GM12878 (cell line): ENCODE measurements at regions not wholly inside any gene's neighbourhood (a gene's known extent, or its start where the extent isn't known, plus 50 kb on each side); places are given as distances from the start of the nearest gene placed in this dataset.

Source experiments
- ATAC-seq: fragments of 200-7000 bp; cut with Tn5 transposase; 3 replicates; pipeline ENCODE4 v1.9.1; 2020; ENCODE audit warnings: mild to moderate bottlenecking, moderate library complexity
- BruUV-seq: library from RNA; stranded (reverse); fragments of 400-500 nt; replicated peaks from 2 replicates; lab custom pipeline; 2021; lab: Mats Ljungman, UMichigan
- CTCF ChIA-PET: fragments of 300-600 bp; sonication (Branson Sonifier 250); formaldehyde crosslinking; extraction: SDS; loops from one replicate; lab custom pipeline; 2021; ENCODE audit warnings: inconsistent platforms; lab: Yijun Ruan, JAX
- POLR2A ChIA-PET: fragments of 350-600 bp; formaldehyde crosslinking; extraction: SDS; loops from one replicate; lab custom pipeline; 2021; ENCODE audit warnings: inconsistent platforms; lab: Charles Lee
- RAD21 ChIA-PET: fragments of 300-600 bp; sonication (Branson Sonifier 250); formaldehyde crosslinking; loops from one replicate; lab custom pipeline; 2023; ENCODE audit warnings: antibody characterized with exemption; ENCODE audit not compliant: unreplicated experiment; lab: Charles Lee
- SMC1A ChIA-PET: fragments of 300-600 bp; sonication (Branson Sonifier 250); formaldehyde crosslinking; loops from one replicate; lab custom pipeline; 2023; ENCODE audit not compliant: unreplicated experiment, uncharacterized antibody; lab: Charles Lee
- DNase-seq: peaks from one replicate; pipeline ENCODE4 v3.0.0-alpha.2; 2011; ENCODE audit warnings: low read depth, low spot score
- FAIRE-seq: peaks from 3 replicates; lab custom pipeline; 2011; peaks lifted over from hg19 to GRCh38; lab: Jason Lieb, UNC
- H2AFZ ChIP-seq: 2 replicates; pipeline ENCODE4 v1.6.0; 2011; ENCODE audit warnings: low read depth, low read length, control low read depth; ENCODE audit not compliant: control insufficient read depth
- H3K27ac ChIP-seq: 2 replicates; pipeline ENCODE4 v1.5.1; 2011; ENCODE audit warnings: control low read depth; ENCODE audit not compliant: control insufficient read depth, insufficient read depth
- H3K27me3 ChIP-seq, 2 experiments: replicated peaks in 1 of 2; 2 replicates each; pipeline versions ENCODE4 v1.6.0 to v1.6.1; 2011; ENCODE audit warnings: low read length in 1 of 2; ENCODE audit not compliant: control insufficient read depth in 2 of 2, insufficient read depth in 2 of 2
- H3K36me3 ChIP-seq, 2 experiments: 2 replicates each; pipeline ENCODE4 v1.5.1; 2011; ENCODE audit warnings: low read length in 1 of 2; ENCODE audit not compliant: control insufficient read depth in 2 of 2, insufficient read depth in 2 of 2
- H3K4me1 ChIP-seq: 2 replicates; pipeline ENCODE4 v1.6.1; 2011; ENCODE audit warnings: mild to moderate bottlenecking, low read length, moderate library complexity, mixed read lengths; ENCODE audit not compliant: control insufficient read depth, insufficient read depth
- H3K4me2 ChIP-seq: 2 replicates; pipeline ENCODE4 v1.6.0; 2011; ENCODE audit warnings: control low read depth; ENCODE audit not compliant: control insufficient read depth, insufficient read depth
- H3K4me3 ChIP-seq: fragments of 200-600 bp; sonication (generic); 2 replicates; pipeline ENCODE4 v1.5.1; 2016
- H3K79me2 ChIP-seq: 2 replicates; pipeline ENCODE4 v1.6.0; 2011; ENCODE audit warnings: low read length; ENCODE audit not compliant: control insufficient read depth, insufficient read depth
- H3K9ac ChIP-seq: 2 replicates; pipeline ENCODE4 v1.8.0; 2011; ENCODE audit warnings: low read length, control low read depth, mixed read lengths; ENCODE audit not compliant: control insufficient read depth, insufficient read depth
- H3K9me3 ChIP-seq: replicated peaks from 3 replicates; pipeline ENCODE4 v1.5.1; 2011; ENCODE audit warnings: mild to moderate bottlenecking, low read length; ENCODE audit not compliant: control insufficient read depth, insufficient read depth
- H4K20me1 ChIP-seq: 2 replicates; pipeline ENCODE4 v1.6.0; 2011; ENCODE audit not compliant: control insufficient read depth, insufficient read depth
- HCFC1 ChIP-seq: fragments of 150-350 bp; IDR thresholded peaks from 2 replicates; pipeline ENCODE4 v1.6.1; 2014; ENCODE audit warnings: low read length
- POU2F2 ChIP-seq: IDR thresholded peaks from 3 replicates; pipeline ENCODE4 v1.6.1; 2011; ENCODE audit warnings: low read depth, mild to moderate bottlenecking, low read length, borderline replicate concordance
- RBBP5 ChIP-seq: fragments of 200-600 bp; sonication (generic); conservative IDR thresholded peaks from 2 replicates; pipeline ENCODE4 v1.6.1; 2016
- RELA ChIP-seq: fragments of 450-650 bp; IDR thresholded peaks from 2 replicates; pipeline ENCODE4 v1.8.0; 2014; ENCODE audit warnings: borderline replicate concordance; ENCODE audit not compliant: partially characterized antibody
- TBL1XR1 ChIP-seq: IDR thresholded peaks from 2 replicates; pipeline ENCODE4 v1.6.1; 2012; ENCODE audit warnings: low read depth, low read length, improper control_type of control experiment
- TCF12 ChIP-seq: IDR thresholded peaks from 2 replicates; pipeline ENCODE4 v1.6.1; 2011; ENCODE audit warnings: low read depth, mild to moderate bottlenecking, low read length
- WRNIP1 ChIP-seq: IDR thresholded peaks from 2 replicates; pipeline ENCODE4 v1.6.1; 2011; ENCODE audit warnings: low read depth, low read length, improper control_type of control experiment, borderline replicate concordance
- ZBED1 ChIP-seq: IDR thresholded peaks from 2 replicates; pipeline ENCODE4 v1.6.1; 2016; ENCODE audit warnings: borderline replicate concordance
- ZNF24 ChIP-seq: fragments of 450-650 bp; IDR thresholded peaks from 2 replicates; pipeline ENCODE4 v1.6.1; 2017; ENCODE audit warnings: antibody characterized with exemption, mild to moderate bottlenecking
- ZNF384 ChIP-seq: IDR thresholded peaks from 2 replicates; pipeline ENCODE4 v1.6.1; 2012; ENCODE audit warnings: low read depth, mild to moderate bottlenecking, low read length, improper control_type of control experiment, borderline replicate concordance
- WGBS: methylation state at CpG from one replicate; pipeline ENCODE4 v1.1.6; 2016; ENCODE audit warnings: low lambda C conversion rate; ENCODE audit not compliant: insufficient replicate concordance, insufficient coverage; ENCODE audit errors: missing lambda C conversion rate; 5-methylcytosine and 5-hydroxymethylcytosine counted together
- in situ Hi-C: fragments of 300-500 bp; cut with MboI; formaldehyde crosslinking; loops from 9 replicates; pipeline ENCODE4 v1.14.3; 2018; ENCODE audit warnings: mixed read lengths
- intact Hi-C: fragments of 100-400 bp; cut with micrococcal nuclease; formaldehyde crosslinking; loops from one replicate; pipeline ENCODE4 v1.14.2; 2022; ENCODE audit not compliant: unreplicated experiment
- TF ChIP-seq, protein P1 (sequence below): IDR thresholded peaks from 2 replicates; pipeline ENCODE4 v1.6.1; 2012; ENCODE audit warnings: improper control_type of control experiment, low read depth, low read length; ENCODE audit not compliant: insufficient replicate concordance
- TF ChIP-seq, protein P2 (sequence below): IDR thresholded peaks from 2 replicates; pipeline ENCODE4 v1.6.1; 2012; ENCODE audit warnings: mild to moderate bottlenecking, low read depth, low read length
- TF ChIP-seq, protein P3 (sequence below), 3 experiments: IDR thresholded peaks in 2 of 3; conservative IDR thresholded peaks in 1 of 3; 2 replicates each; pipeline ENCODE4 v1.5.1; 2011; ENCODE audit warnings: low read depth in 3 of 3, low read length in 3 of 3, mild to moderate bottlenecking in 3 of 3, control low read depth in 2 of 3, moderate library complexity in 2 of 3, inconsistent platforms in 1 of 3, mixed read lengths in 1 of 3; ENCODE audit not compliant: control insufficient read depth in 2 of 3, insufficient read depth in 1 of 3; ENCODE audit errors: extremely low read depth in 1 of 3

DNA sequence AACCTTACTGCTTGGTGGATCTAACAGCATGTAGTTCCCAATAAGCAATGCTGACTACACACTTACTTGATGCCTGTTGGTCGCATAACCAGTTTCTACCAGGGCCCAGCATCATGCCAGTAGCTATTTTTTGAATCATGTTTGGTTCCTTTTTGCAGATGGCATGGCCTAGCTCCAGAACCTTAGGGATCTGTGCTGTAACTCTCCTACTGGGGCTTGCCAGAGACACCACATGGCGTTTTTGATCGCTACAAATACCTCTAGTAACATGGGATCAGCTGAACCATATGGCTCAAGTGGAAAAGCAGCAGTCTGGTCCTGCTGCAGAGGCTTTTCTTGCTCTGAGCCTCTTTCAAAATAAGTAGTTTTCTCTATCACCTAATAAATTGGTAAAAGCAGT is 654.6 kb upstream of the API5 start:
- Histone ChIP-seq H3K27me3 (no peaks in the 10 kb centered on the region), H3K79me2 (no peaks in the 10 kb centered on the region), H4K20me1 (no peaks in the 10 kb centered on the region), H3K9me3 (no peaks in the 10 kb centered on the region), H3K27ac (no peak overlapping the region), H3K9ac (no peak overlapping the region), H3K4me1 (no peaks in the 10 kb centered on the region), H2AFZ (no peak overlapping the region), H3K4me3 (no peak overlapping the region), H3K4me2 (no peak overlapping the region), H3K36me3 (no peaks in the 10 kb centered on the region)
- ChIA-PET RAD21 (no interaction called here), POLR2A (no interaction called here), SMC1A (no interaction called here), CTCF (interaction anchor here (0.6 kb wide), 1 partner anchor 364 kb away, joined by 4 read pairs; no protein-coding TSS in a partner anchor)
- no peak for FAIRE-seq
- no TSS peak for BruUV-seq
- intact Hi-C loops: no loop called here
- WGBS: 8% methylated on average over 3 of the region's 3 CpGs
- in situ Hi-C loops: no loop called here
- no peak for DNase-seq
- no peak for ATAC-seq
- TF ChIP-seq, protein P1, sequence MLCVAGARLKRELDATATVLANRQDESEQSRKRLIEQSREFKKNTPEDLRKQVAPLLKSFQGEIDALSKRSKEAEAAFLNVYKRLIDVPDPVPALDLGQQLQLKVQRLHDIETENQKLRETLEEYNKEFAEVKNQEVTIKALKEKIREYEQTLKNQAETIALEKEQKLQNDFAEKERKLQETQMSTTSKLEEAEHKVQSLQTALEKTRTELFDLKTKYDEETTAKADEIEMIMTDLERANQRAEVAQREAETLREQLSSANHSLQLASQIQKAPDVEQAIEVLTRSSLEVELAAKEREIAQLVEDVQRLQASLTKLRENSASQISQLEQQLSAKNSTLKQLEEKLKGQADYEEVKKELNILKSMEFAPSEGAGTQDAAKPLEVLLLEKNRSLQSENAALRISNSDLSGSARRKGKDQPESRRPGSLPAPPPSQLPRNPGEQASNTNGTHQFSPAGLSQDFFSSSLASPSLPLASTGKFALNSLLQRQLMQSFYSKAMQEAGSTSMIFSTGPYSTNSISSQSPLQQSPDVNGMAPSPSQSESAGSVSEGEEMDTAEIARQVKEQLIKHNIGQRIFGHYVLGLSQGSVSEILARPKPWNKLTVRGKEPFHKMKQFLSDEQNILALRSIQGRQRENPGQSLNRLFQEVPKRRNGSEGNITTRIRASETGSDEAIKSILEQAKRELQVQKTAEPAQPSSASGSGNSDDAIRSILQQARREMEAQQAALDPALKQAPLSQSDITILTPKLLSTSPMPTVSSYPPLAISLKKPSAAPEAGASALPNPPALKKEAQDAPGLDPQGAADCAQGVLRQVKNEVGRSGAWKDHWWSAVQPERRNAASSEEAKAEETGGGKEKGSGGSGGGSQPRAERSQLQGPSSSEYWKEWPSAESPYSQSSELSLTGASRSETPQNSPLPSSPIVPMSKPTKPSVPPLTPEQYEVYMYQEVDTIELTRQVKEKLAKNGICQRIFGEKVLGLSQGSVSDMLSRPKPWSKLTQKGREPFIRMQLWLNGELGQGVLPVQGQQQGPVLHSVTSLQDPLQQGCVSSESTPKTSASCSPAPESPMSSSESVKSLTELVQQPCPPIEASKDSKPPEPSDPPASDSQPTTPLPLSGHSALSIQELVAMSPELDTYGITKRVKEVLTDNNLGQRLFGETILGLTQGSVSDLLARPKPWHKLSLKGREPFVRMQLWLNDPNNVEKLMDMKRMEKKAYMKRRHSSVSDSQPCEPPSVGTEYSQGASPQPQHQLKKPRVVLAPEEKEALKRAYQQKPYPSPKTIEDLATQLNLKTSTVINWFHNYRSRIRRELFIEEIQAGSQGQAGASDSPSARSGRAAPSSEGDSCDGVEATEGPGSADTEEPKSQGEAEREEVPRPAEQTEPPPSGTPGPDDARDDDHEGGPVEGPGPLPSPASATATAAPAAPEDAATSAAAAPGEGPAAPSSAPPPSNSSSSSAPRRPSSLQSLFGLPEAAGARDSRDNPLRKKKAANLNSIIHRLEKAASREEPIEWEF: no peak
- TF ChIP-seq WRNIP1: no peak
- no peak for TF ChIP-seq RBBP5
- TF ChIP-seq, protein P2, sequence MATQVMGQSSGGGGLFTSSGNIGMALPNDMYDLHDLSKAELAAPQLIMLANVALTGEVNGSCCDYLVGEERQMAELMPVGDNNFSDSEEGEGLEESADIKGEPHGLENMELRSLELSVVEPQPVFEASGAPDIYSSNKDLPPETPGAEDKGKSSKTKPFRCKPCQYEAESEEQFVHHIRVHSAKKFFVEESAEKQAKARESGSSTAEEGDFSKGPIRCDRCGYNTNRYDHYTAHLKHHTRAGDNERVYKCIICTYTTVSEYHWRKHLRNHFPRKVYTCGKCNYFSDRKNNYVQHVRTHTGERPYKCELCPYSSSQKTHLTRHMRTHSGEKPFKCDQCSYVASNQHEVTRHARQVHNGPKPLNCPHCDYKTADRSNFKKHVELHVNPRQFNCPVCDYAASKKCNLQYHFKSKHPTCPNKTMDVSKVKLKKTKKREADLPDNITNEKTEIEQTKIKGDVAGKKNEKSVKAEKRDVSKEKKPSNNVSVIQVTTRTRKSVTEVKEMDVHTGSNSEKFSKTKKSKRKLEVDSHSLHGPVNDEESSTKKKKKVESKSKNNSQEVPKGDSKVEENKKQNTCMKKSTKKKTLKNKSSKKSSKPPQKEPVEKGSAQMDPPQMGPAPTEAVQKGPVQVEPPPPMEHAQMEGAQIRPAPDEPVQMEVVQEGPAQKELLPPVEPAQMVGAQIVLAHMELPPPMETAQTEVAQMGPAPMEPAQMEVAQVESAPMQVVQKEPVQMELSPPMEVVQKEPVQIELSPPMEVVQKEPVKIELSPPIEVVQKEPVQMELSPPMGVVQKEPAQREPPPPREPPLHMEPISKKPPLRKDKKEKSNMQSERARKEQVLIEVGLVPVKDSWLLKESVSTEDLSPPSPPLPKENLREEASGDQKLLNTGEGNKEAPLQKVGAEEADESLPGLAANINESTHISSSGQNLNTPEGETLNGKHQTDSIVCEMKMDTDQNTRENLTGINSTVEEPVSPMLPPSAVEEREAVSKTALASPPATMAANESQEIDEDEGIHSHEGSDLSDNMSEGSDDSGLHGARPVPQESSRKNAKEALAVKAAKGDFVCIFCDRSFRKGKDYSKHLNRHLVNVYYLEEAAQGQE: no peak
- no peak for TF ChIP-seq ZNF24
- TF ChIP-seq ZNF384: no peak
- TF ChIP-seq ZBED1: no peak
- no peak for TF ChIP-seq HCFC1
- TF ChIP-seq, protein P3, sequence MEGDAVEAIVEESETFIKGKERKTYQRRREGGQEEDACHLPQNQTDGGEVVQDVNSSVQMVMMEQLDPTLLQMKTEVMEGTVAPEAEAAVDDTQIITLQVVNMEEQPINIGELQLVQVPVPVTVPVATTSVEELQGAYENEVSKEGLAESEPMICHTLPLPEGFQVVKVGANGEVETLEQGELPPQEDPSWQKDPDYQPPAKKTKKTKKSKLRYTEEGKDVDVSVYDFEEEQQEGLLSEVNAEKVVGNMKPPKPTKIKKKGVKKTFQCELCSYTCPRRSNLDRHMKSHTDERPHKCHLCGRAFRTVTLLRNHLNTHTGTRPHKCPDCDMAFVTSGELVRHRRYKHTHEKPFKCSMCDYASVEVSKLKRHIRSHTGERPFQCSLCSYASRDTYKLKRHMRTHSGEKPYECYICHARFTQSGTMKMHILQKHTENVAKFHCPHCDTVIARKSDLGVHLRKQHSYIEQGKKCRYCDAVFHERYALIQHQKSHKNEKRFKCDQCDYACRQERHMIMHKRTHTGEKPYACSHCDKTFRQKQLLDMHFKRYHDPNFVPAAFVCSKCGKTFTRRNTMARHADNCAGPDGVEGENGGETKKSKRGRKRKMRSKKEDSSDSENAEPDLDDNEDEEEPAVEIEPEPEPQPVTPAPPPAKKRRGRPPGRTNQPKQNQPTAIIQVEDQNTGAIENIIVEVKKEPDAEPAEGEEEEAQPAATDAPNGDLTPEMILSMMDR (IDR thresholded peaks at IDR 0.05 in 2 of 3, conservative IDR thresholded peaks at IDR 0.05 in 1 of 3; ENCODE audit: control insufficient read depth in 2 of 3, extremely low read depth in 1 of 3, insufficient read depth in 1 of 3, low read depth in 3 of 3, low read length in 3 of 3): no peak
- no peak for TF ChIP-seq TCF12
- TF ChIP-seq POU2F2: no peak
- TF ChIP-seq TBL1XR1: no peak
- no peak for TF ChIP-seq RELA
